Neural progenitor cell (in vitro differentiated cells): ENCODE measurements at regions not wholly inside any gene's neighbourhood (a gene's known extent, or its start where the extent isn't known, plus 50 kb on each side); places are given as distances from the start of the nearest gene placed in this dataset.

Experiments used
- DNase-seq: peaks from one replicate; pipeline ENCODE4 v3.0.0-alpha.2; 2016; ENCODE audit warnings: low spot score
- H2AFZ ChIP-seq: fragments of 200-600 bp; sonication (generic); replicated peaks from 2 replicates; pipeline ENCODE4 v1.6.1; 2016; ENCODE audit warnings: antibody characterized with exemption
- H3F3A ChIP-seq: fragments of 200-600 bp; sonication (generic); 2 replicates; pipeline ENCODE4 v1.6.1; 2016; ENCODE audit warnings: antibody characterized with exemption, low read depth
- H3K27ac ChIP-seq: fragments of 200-600 bp; sonication (generic); 2 replicates; pipeline ENCODE4 v1.5.1; 2016; ENCODE audit warnings: mild to moderate bottlenecking
- H3K27me3 ChIP-seq: fragments of 200-600 bp; sonication (generic); 2 replicates; pipeline ENCODE4 v1.6.1; 2016; ENCODE audit warnings: mild to moderate bottlenecking, moderate library complexity
- H3K36me3 ChIP-seq: fragments of 200-600 bp; sonication (generic); 2 replicates; pipeline ENCODE4 v1.5.1; 2016
- H3K4me1 ChIP-seq: fragments of 200-600 bp; sonication (generic); 2 replicates; pipeline ENCODE4 v1.6.1; 2016; ENCODE audit warnings: mixed run types
- H3K4me2 ChIP-seq: fragments of 200-600 bp; sonication (generic); 2 replicates; pipeline ENCODE4 v1.6.1; 2016
- H3K4me3 ChIP-seq: fragments of 200-600 bp; sonication (generic); 2 replicates; pipeline ENCODE4 v1.5.1; 2016
- H3K79me2 ChIP-seq: fragments of 200-600 bp; sonication (generic); 2 replicates; pipeline ENCODE4 v1.6.1; 2016; ENCODE audit warnings: low read depth
- H3K9ac ChIP-seq: fragments of 200-600 bp; sonication (generic); 2 replicates; pipeline ENCODE4 v1.6.1; 2016
- H3K9me3 ChIP-seq: fragments of 200-600 bp; sonication (generic); 2 replicates; pipeline ENCODE4 v1.5.1; 2016; ENCODE audit warnings: low read depth
- H4K20me1 ChIP-seq: fragments of 200-600 bp; sonication (generic); 2 replicates; pipeline ENCODE4 v1.6.1; 2016; ENCODE audit warnings: low read depth
- H3K27ac Mint-ChIP-seq: 3 replicates; pipeline ENCODE4 v1.8.0; 2021; ENCODE audit warnings: mixed read lengths
- H3K27me3 Mint-ChIP-seq: 2 replicates; pipeline ENCODE4 v1.8.0; 2022; ENCODE audit warnings: low read depth, mild to moderate bottlenecking, inconsistent platforms, moderate library complexity, mixed read lengths; ENCODE audit not compliant: insufficient read depth
- H3K36me3 Mint-ChIP-seq: 3 replicates; pipeline ENCODE4 v1.8.0; 2021; ENCODE audit warnings: mixed read lengths
- H3K4me1 Mint-ChIP-seq: 3 replicates; pipeline ENCODE4 v1.8.0; 2021; ENCODE audit warnings: mixed read lengths
- H3K4me3 Mint-ChIP-seq: 3 replicates; pipeline ENCODE4 v1.8.0; 2021; ENCODE audit warnings: mild to moderate bottlenecking, moderate library complexity, mixed read lengths
- H3K9me3 Mint-ChIP-seq: 3 replicates; pipeline ENCODE4 v1.8.0; 2020; ENCODE audit warnings: mixed read lengths
- CTCF ChIP-seq: fragments of 200-600 bp; sonication (generic); IDR thresholded peaks from 2 replicates; pipeline ENCODE4 v1.5.1; 2017; ENCODE audit warnings: antibody characterized with exemption, mild to moderate bottlenecking
- EZH2 ChIP-seq: fragments of 200-600 bp; sonication (generic); IDR thresholded peaks from 2 replicates; pipeline ENCODE4 v1.6.1; 2017; ENCODE audit warnings: antibody characterized with exemption, mild to moderate bottlenecking, moderate library complexity
- EZH2phosphoT487 ChIP-seq: fragments of 200-600 bp; sonication (generic); IDR thresholded peaks from 2 replicates; pipeline ENCODE4 v1.6.1; 2017; ENCODE audit warnings: antibody characterized with exemption

GRCh38 chr6:120826253-120826652 is 508.0 kb downstream of the TBC1D32 start:
- H3K36me3 Mint-ChIP-seq: no peaks in the 10 kb centered on the region
- Histone ChIP-seq H3K27ac (no peak overlapping the region), H3K9me3 (no peaks in the 10 kb centered on the region), H3K4me1 (no peaks in the 10 kb centered on the region), H4K20me1 (no peaks in the 10 kb centered on the region), H2AFZ (no peak overlapping the region), H3K36me3 (no peaks in the 10 kb centered on the region), H3K27me3 (no peaks in the 10 kb centered on the region), H3K79me2 (no peaks in the 10 kb centered on the region), H3K9ac (no peak overlapping the region), H3K4me3 (no peak overlapping the region), H3K4me2 (no peak overlapping the region), H3F3A (no peaks in the 10 kb centered on the region)
- DNase-seq: peak; percentile 47
- no peaks in the 10 kb centered on the region for H3K4me1 Mint-ChIP-seq
- H3K9me3 Mint-ChIP-seq: peaks cover 2% of the 10 kb centered on the region
- no peak overlapping the region for H3K4me3 Mint-ChIP-seq
- H3K27ac Mint-ChIP-seq: no peak overlapping the region
- TF ChIP-seq EZH2phosphoT487 (no peak), EZH2 (no peak), CTCF (peak; percentile 76)
- H3K27me3 Mint-ChIP-seq: no peaks in the 10 kb centered on the region

GRCh38 chr6:120816794-120817193 is 517.5 kb downstream of the TBC1D32 start:
- Histone ChIP-seq H3K79me2 (no peaks in the 10 kb centered on the region), H3K36me3 (peaks cover 3% of the 10 kb centered on the region), H3K9me3 (no peaks in the 10 kb centered on the region), H2AFZ (no peak overlapping the region), H3K27me3 (no peaks in the 10 kb centered on the region), H3K4me2 (no peak overlapping the region), H3K27ac (no peak overlapping the region), H3K4me1 (no peaks in the 10 kb centered on the region), H3K4me3 (no peak overlapping the region), H3F3A (no peaks in the 10 kb centered on the region), H4K20me1 (no peaks in the 10 kb centered on the region), H3K9ac (no peak overlapping the region)
- Mint-ChIP-seq H3K9me3 (peaks cover 3% of the 10 kb centered on the region), H3K4me3 (no peak overlapping the region), H3K27ac (no peak overlapping the region), H3K27me3 (no peaks in the 10 kb centered on the region), H3K4me1 (no peaks in the 10 kb centered on the region), H3K36me3 (no peaks in the 10 kb centered on the region)
- no peak for DNase-seq
- no peak for TF ChIP-seq EZH2phosphoT487

- H2AFZ ChIP-seq: no peak overlapping the region
- H3K4me3 ChIP-seq: no peak overlapping the region
- H3K36me3 ChIP-seq: no peaks in the 10 kb centered on the region
- H3K27ac Mint-ChIP-seq: no peak overlapping the region
- H3K27ac ChIP-seq: no peak overlapping the region
- peak; percentile 4 for DNase-seq
- H3K36me3 Mint-ChIP-seq: no peaks in the 10 kb centered on the region
- H3K27me3 Mint-ChIP-seq: peaks cover 4% of the 10 kb centered on the region
- H4K20me1 ChIP-seq: no peaks in the 10 kb centered on the region
- no peaks in the 10 kb centered on the region for H3K79me2 ChIP-seq
- H3K9me3 Mint-ChIP-seq: no peaks in the 10 kb centered on the region
- no peaks in the 10 kb centered on the region for H3K4me1 Mint-ChIP-seq
- no peaks in the 10 kb centered on the region for H3K4me1 ChIP-seq
- H3K27me3 ChIP-seq: no peaks in the 10 kb centered on the region
- H3K4me2 ChIP-seq: no peak overlapping the region
- no peaks in the 10 kb centered on the region for H3F3A ChIP-seq
- H3K4me3 Mint-ChIP-seq: no peak overlapping the region
- no peak for TF ChIP-seq CTCF
- TF ChIP-seq EZH2phosphoT487: no peak
- no peak for TF ChIP-seq EZH2
- H3K9ac ChIP-seq: no peak overlapping the region
- no peaks in the 10 kb centered on the region for H3K9me3 ChIP-seq
Observed at GRCh38 chr6:120805276-120805675, 529.0 kb downstream of the TBC1D32 start.

- H3K27me3 ChIP-seq: no peaks in the 10 kb centered on the region
- Mint-ChIP-seq H3K36me3 (no peaks in the 10 kb centered on the region), H3K4me1 (no peaks in the 10 kb centered on the region), H3K4me3 (no peak overlapping the region), H3K27me3 (peaks cover 4% of the 10 kb centered on the region), H3K9me3 (no peaks in the 10 kb centered on the region), H3K27ac (no peak overlapping the region)
- TF ChIP-seq CTCF (no peak), EZH2phosphoT487 (no peak), EZH2 (no peak)
- DNase-seq: no peak
- H3K9ac ChIP-seq: no peak overlapping the region
- no peaks in the 10 kb centered on the region for H3K79me2 ChIP-seq
- no peaks in the 10 kb centered on the region for H3K36me3 ChIP-seq
- no peaks in the 10 kb centered on the region for H3K9me3 ChIP-seq
- no peak overlapping the region for H3K4me3 ChIP-seq
- H3F3A ChIP-seq: no peaks in the 10 kb centered on the region
- no peak overlapping the region for H3K27ac ChIP-seq
- no peaks in the 10 kb centered on the region for H4K20me1 ChIP-seq
- no peak overlapping the region for H3K4me2 ChIP-seq
- no peak overlapping the region for H2AFZ ChIP-seq
- H3K4me1 ChIP-seq: no peaks in the 10 kb centered on the region
Observed at GRCh38 chr6:120804612-120805011, 529.7 kb downstream of the TBC1D32 start.
